ENCODE measurements at regions not wholly inside any gene's neighbourhood (a gene's known extent, or its start where the extent isn't known, plus 50 kb on each side); places are given as distances from the start of the nearest gene placed in this dataset.

DNA sequence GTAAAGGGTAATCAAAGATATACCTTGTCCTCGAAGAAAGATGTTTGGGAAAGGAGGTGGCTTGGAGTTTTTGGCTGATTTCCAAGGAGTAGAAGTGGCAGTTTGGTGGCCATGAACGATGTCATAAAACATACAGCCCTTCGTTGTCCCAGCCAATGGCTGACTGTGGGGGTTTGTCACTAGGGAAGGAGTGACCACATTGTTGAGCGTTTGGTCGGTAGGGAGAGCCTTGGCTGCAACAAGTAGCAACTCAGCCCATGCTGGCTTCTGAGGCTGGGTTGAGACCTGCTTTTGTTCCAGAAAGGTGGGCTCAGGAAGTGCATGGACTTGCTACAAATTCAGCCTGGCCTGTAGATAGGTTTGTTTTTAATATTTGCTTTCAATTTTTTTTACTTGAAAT, 128.3 kb downstream of the BOD1 start:
- H3K27me3 ChIP-seq (ENCODE audit: insufficient read depth, low read length), result no peaks in the 10 kb centered on the region
- ATAC-seq (no peak), DNase-seq (ENCODE audit: low read depth, low spot score) (no peak)
- no peak overlapping the region for H3K4me3 ChIP-seq (replicated peaks in 1 of 2; ENCODE audit: low read depth in 1 of 2, low read length in 2 of 2)
- no peaks in the 10 kb centered on the region for H3K9me2 ChIP-seq (ENCODE audit: insufficient read depth)
- no peak for TF ChIP-seq EZH2phosphoT487 (IDR thresholded peaks at IDR 0.05; ENCODE audit: borderline replicate concordance)
- no peak for TF ChIP-seq POLR2A (IDR thresholded peaks at IDR 0.05; ENCODE audit: borderline replicate concordance, extremely low read depth, insufficient read depth, insufficient read length)
- TF ChIP-seq ELF1 (IDR thresholded peaks at IDR 0.05; ENCODE audit: borderline replicate concordance, low read depth), result no peak
- TF ChIP-seq RAD21 (IDR thresholded peaks at IDR 0.05; ENCODE audit: low read depth), result no peak
- no peaks in the 10 kb centered on the region for H3K36me3 ChIP-seq (ENCODE audit: control insufficient read depth in 1 of 2, insufficient read depth in 2 of 2, low read length in 2 of 2)
- no peaks in the 10 kb centered on the region for H3K79me2 ChIP-seq (ENCODE audit: insufficient read depth, low read length)
- H3K4me2 ChIP-seq (ENCODE audit: low read length), result no peak overlapping the region
- no peak overlapping the region for H3K9ac ChIP-seq (ENCODE audit: low read length)
- H3K4me1 ChIP-seq (ENCODE audit: control insufficient read depth in 1 of 2, insufficient read depth in 2 of 2, low read length in 2 of 2), result peaks cover 0 to 11% of the 10 kb centered on the region in 2 experiments; a peak in 2 of 4 replicates
- RAD21 ChIA-PET (ENCODE audit: low non-redundant PET in 1 of 2, low total read pairs in 2 of 2, uncharacterized antibody in 2 of 2, unreplicated experiment in 2 of 2), result no interaction called here
- H3K27ac ChIP-seq (ENCODE audit: low read depth, low read length), result no peak overlapping the region
- POLR2A ChIA-PET, result no interaction called here
- CTCF ChIA-PET, result no interaction called here
- no peaks in the 10 kb centered on the region for H4K20me1 ChIP-seq (ENCODE audit: insufficient read depth)
- H3K9me3 ChIP-seq (ENCODE audit: control insufficient read depth in 1 of 2, insufficient read depth in 1 of 2, low read depth in 1 of 2, low read length in 2 of 2), result no peaks in the 10 kb centered on the region
- H2AFZ ChIP-seq (ENCODE audit: low read depth, low read length, poor library complexity, severe bottlenecking), result no peak overlapping the region
- intact Hi-C loops (cut with micrococcal nuclease), result no loop called here
- BruUV-seq (replicated peaks), result no TSS peak

DNA sequence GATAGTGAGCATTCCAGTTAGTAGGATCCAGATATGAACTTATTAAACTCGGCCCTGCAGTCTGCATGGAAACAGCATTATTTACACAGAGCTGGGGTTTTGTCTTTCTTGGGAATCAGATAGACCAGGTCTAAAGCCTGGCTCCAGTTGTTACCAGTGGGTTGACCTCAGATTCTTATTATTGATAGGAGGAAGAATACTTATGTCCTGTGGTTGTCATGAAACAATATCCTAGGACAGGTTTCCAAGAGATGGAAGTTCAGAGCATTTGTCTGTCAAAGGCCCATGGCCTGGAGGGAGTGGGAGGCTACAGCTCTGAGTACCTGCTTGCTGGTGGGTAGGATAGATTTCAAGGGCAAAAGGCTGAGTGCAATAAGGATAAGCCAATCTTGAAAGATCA, 129.2 kb downstream of the BOD1 start:
- DNase-seq (ENCODE audit: low read depth, low spot score) (no peak), ATAC-seq (no peak)
- peaks cover 0 to 13% of the 10 kb centered on the region in 2 experiments; a peak in 2 of 4 replicates for H3K4me1 ChIP-seq (ENCODE audit: control insufficient read depth in 1 of 2, insufficient read depth in 2 of 2, low read length in 2 of 2)
- TF ChIP-seq CEBPB (IDR thresholded peaks at IDR 0.05; ENCODE audit: low read depth) (no peak), ZFX (IDR thresholded peaks at IDR 0.05) (no peak), SRF (IDR thresholded peaks at IDR 0.05; ENCODE audit: low read depth) (no peak), POLR2A (IDR thresholded peaks at IDR 0.05; ENCODE audit: borderline replicate concordance, extremely low read depth, insufficient read depth, insufficient read length) (no peak)
- TF ChIP-seq, protein P1, sequence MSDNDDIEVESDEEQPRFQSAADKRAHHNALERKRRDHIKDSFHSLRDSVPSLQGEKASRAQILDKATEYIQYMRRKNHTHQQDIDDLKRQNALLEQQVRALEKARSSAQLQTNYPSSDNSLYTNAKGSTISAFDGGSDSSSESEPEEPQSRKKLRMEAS (IDR thresholded peaks at IDR 0.05), result no peak
- H3K9me3 ChIP-seq (ENCODE audit: control insufficient read depth in 1 of 2, insufficient read depth in 1 of 2, low read depth in 1 of 2, low read length in 2 of 2), result no peaks in the 10 kb centered on the region
- H3K9me2 ChIP-seq (ENCODE audit: insufficient read depth), result no peaks in the 10 kb centered on the region
- no peak overlapping the region for H3K4me3 ChIP-seq (replicated peaks in 1 of 2; ENCODE audit: low read depth in 1 of 2, low read length in 2 of 2)
- no peaks in the 10 kb centered on the region for H3K27me3 ChIP-seq (ENCODE audit: insufficient read depth, low read length)
- ChIA-PET CTCF (no interaction called here), POLR2A (no interaction called here), RAD21 (ENCODE audit: low non-redundant PET in 1 of 2, low total read pairs in 2 of 2, uncharacterized antibody in 2 of 2, unreplicated experiment in 2 of 2) (no interaction called here)
- no peaks in the 10 kb centered on the region for H3K79me2 ChIP-seq (ENCODE audit: insufficient read depth, low read length)
- intact Hi-C loops (cut with micrococcal nuclease), result no loop called here
- H3K36me3 ChIP-seq (ENCODE audit: control insufficient read depth in 1 of 2, insufficient read depth in 2 of 2, low read length in 2 of 2), result no peaks in the 10 kb centered on the region
- no TSS peak for BruUV-seq (replicated peaks)
- no peak overlapping the region for H3K9ac ChIP-seq (ENCODE audit: low read length)
- H2AFZ ChIP-seq (ENCODE audit: low read depth, low read length, poor library complexity, severe bottlenecking), result no peak overlapping the region
- no peak overlapping the region for H3K4me2 ChIP-seq (ENCODE audit: low read length)
- H3K27ac ChIP-seq (ENCODE audit: low read depth, low read length), result no peak overlapping the region
- H4K20me1 ChIP-seq (ENCODE audit: insufficient read depth), result no peaks in the 10 kb centered on the region

Data from HCT116 (cell line).